ENCODE measurements at regions not wholly inside any gene's neighbourhood (a gene's known extent, or its start where the extent isn't known, plus 50 kb on each side); places are given as distances from the start of the nearest gene placed in this dataset.
"Not testable (repeated sequence)": the region's sequence is repeated elsewhere in the genome, so short reads cannot be mapped to it uniquely, and the experiment has no call there.

DNA sequence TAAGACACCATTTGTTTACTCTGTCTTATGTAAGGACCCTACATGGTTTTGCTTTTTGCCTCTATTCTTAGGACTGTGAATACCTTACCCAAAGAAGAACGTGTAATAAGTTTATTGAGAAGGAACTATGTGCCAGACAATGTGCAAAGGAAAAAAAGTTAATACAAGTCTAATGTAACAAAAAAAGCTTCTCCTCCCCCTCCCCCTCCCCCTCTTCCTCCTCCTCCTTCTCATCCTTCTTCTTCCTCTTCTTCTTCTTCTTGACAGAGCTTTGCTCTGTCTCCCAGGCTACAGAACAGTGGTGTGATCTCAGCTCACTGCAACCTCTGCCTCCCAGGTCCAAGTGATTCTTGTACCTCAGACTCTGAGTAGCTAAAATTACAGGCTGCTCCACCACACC is 50.9 kb upstream of the MITF start:
- no peak for DNase-seq (ENCODE audit: low spot score)

DNA sequence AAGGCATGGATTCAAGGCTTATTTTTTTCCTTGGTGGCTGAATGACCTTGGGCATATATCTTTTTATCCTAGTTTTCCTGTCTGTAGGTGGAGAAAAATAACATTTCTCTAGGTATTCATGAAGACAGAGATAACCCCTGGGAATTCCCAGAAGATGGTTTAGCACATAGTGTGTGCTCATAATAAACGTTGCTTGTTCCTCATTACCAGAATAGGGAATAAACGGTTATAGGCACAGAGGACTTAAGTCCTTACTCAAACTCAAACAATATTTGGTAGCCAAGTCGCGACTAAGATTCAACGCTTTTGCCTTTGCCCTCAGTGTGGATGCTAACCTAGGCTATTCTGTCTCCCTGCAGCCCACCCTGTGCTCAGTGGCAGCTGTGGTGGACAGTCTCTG is 51.6 kb upstream of the MITF start:
- DNase-seq (ENCODE audit: low spot score): no peak

DNA sequence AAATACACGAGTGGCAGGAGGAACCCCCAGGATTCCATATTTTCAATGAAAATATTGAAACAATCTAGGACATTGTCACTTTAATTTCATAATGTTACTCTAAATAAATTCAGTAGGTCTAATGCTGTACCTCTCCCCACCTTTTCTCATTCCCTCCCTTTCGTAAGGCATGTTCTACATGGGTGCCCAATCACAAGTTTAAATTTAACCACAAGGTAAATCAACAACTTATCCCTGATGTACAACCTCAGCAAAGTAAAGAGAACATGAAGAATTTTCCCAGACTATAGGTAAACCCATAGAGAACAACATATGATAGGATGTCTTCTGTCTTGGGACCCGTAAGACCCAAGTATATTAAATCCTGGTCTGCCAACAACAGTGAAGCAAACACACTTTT is 53.2 kb upstream of the MITF start:
- no peak for DNase-seq (ENCODE audit: low spot score)

DNA sequence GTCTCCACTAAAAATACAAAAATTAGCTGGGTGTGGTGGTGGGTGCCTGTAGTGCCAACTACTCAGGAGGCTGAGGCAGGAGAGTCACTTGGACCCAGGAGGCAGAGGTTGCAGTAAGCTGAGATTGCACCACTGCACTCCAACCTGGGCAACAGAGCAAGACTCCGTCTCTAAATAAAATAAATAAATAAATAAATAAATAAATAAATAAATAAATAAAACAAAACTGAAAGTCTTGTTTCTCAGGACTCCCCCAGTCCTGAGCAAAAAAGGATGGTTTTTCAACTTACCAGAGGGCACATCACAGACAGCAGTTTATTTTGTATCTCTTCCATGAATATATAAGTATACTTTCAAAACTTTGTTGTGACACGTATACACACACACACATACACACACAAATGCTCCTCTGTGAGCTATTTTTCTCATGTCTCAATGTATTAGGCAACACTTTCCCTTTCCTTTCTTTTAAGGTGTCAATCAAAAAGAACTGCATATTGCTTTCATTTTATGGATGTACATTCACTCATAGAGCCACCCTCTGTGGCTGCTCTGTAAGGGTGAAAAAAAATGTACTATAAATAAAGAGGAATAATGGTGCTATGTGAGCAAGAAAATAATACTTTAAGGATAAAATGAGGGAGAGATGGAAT is 54.8 kb upstream of the MITF start:
- DNase-seq (ENCODE audit: low spot score): no peak

DNA sequence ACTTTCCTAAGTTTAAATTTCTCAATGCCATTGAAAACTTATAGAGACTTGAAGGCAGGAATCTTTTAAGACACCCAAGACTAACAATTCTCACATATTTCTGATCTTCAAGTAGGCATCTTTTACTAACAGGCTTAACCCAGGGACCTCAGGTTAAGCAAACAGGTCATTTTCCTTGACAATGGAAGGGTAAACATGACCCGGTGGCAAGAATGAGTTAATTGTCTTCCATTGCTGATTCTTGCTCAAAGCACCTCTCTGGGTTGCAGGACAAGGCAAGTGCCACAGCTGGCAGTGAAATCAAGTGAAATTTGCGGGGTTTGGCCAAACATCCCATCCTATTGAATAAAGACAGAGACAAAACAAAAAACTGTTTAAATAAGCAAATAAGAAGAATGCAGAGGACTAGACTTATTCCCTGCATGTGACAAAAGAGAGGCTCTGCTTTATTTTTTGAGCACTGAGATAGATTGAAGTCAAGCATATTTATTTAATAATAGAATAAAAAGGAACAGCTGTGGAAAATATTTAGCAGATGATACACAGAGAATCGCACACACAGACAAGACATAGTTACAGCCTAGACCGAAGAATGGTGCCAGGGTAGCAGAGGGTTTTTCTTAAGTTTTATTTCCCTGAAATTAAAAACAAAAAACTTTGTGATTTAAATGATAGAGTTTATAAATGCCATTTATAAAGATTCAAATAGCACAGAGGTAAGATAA is 56.0 kb upstream of the MITF start:
- no peak for DNase-seq (ENCODE audit: low spot score)

DNA sequence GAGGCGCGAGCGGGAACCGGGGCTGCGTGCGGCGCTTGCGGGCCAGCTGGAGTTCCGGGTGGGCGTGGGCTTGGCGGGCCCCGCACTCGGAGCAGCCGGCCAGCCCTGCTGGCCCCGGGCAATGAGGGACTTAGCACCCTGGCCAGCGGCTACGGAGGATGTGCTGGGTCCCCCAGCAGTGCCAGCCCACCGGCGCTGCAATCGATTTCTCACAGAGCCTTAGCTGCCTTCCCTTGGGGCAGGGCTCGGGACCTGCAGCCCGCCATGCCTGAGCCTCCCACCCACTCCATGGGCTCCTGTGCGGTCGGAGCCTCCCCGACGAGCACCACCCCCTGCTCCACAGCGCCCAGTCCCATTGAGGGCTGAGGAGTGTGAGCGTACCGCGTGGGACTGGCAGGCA is 61.8 kb upstream of the MITF start:
- DNase-seq (ENCODE audit: low spot score): not testable (repeated sequence)

DNA sequence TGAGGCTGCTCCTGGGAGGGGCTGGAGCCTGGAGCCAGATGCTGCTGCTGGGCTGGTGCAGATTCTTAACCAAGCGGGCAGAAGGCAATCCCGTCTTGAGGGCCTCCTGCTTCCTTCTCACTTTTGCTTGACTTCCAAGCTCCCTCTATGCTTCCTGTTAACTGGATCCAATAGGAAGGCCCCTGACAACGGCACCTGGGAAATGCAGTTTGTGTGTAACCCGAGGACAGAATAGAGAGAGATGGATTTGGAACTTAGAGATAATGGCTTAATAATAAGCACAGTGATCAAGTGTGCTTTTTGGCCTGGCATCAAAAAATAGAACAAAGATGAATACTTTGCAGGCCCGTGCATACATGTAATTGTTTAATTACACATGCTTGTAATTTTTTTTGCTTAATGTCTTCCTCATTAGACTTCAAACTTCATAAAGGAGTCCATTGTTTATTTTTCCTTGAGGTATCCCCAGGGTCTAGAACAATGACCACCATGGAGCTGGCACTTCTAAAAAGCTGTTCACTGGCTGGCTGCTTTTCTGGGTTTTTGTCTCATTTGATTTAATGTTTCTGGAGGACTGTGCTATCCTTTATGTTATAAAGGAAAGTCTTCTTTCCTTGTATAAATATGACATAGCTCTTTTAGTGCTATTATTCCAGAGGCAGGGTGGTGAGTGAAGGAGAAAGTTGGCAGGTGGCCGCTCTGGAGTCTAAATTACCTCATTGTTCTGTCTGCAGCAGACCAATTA is 63.3 kb upstream of the MITF start:
- no peak for DNase-seq (ENCODE audit: low spot score)

DNA sequence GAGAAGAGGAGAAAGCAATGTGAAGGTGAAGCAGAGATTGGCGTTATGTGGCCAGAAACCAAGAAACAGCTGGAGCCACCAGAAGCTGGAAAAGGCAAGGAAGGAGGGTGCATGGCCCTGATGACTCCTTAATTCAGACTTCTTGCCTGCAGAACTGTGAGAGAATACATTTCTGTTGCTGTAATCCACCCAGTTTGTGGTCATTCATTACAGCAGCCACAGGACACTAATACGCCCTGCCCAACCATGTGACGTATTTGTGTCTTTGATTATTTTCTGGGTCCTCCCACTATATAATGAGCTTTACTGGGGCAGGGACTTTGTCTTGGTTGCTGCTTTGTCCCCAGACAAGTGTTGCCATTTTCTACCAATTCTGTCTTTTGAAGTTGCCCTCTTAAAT is 64.5 kb upstream of the MITF start:
- no peak for DNase-seq (ENCODE audit: low spot score)

DNA sequence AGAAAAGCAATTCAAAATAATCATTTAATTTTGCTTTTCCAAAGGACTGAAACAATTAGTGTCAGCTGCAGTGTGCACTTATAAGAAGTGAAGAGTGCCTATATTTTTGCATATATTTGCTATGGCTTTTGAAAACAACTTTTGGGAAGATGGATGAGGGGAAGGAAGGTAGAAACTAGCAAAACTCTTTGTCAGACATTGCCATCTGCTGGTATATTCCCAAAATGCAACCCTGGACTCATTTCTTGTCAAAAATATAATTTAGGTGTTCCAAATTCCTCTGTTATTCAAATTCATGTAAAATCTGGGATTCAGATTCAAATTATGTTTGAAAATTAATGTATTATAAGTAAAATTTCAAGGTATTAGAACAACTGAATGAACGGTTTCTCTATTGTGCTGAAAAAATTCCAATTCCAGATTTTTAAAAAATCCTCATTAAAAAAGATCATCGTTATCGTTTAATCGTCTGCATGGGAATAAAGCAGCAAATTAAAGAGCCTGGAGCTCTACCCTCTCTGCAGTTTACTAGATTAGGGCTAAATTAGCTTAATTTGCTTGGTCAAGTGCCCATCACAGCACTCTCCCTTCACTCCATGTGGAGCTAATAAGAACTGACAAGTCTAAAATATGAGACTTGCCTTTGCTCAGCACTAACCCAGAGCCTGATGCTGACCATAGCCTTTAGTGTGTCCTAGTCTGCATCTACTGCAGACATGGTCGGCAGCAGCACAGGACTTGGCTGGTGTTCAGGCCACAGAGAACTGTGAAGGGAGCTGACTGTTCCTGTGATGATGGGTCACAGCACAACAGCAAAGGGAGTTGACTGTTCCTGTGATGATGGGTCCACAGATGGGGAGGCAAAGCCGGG is 67.9 kb upstream of the MITF start:
- DNase-seq (ENCODE audit: low spot score): peak; percentile 26

DNA sequence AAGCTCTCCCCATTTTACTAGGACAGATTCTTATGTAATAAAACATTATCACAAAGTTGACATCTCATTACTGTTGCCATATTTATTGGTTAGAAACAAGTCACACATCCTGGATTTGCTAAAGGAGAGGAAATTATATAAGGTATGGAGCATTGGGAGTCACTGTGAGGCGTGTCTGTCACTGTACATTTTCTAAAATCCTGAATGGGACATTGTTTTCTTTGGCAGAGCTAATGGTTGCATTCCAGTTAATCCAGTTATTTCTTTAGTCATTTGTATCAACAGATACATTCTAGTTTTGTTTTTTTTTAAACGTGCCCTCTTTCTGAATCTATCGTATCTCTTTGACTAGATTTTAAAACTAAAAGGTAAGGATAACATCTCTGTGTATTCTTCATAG is 70.2 kb upstream of the MITF start:
- DNase-seq (ENCODE audit: low spot score): no peak

DNA sequence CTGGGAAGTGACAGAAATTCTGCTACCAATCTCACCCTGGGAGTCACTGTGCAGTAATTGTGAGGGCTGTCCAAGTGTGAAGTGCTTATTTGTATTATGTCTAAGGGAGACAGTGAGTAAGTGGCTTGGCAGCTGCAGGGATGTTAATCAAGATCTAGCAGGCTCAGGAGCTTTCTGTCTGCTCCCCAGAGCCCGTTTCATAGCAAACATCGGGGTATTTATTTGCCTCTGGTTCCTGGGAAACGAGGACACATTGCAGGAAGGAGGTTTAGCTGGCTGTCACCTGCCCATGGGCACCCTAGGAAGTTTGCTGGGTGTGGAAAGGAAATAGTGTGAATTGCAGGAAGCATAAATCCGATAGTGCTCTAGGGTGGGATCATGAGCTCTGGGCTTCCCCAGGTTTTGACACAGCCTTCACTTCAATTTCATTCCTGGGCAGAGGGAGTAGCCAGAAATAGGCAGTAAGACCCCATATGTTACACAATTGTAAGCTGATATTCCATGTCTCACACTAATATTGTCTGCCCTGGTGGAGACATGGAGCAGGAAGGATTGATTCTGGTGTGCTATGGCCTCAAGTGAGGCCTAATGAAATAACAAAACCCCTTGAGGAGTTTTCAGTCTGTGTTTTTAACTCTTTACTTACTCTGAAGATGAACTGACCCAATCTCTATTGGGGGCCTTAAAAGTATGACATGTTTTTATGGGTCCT is 74.1 kb upstream of the MITF start:
- peak; percentile 5 for DNase-seq (ENCODE audit: low spot score)

DNA sequence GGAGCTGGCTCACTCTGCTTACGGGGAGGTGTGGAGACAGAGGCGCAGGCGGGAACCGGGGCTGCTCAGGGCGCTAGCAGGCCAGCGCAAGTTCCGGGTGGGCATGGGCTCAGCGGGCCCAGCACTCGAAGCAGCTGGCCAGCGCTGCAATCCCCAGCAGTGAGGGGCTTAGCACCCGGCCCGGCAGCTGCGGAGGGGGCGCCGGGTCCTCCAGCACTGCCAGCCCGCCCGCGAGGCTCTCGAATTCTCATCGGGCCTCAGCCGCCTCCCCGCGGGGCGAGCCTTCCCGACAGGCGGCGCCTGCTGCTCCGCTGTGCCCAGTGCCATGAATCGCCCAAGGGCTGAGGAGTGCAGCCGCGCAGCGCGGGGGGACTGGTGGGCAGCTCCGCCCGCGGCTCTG is 78.6 kb upstream of the MITF start:
- no peak for DNase-seq (ENCODE audit: low spot score)

DNA sequence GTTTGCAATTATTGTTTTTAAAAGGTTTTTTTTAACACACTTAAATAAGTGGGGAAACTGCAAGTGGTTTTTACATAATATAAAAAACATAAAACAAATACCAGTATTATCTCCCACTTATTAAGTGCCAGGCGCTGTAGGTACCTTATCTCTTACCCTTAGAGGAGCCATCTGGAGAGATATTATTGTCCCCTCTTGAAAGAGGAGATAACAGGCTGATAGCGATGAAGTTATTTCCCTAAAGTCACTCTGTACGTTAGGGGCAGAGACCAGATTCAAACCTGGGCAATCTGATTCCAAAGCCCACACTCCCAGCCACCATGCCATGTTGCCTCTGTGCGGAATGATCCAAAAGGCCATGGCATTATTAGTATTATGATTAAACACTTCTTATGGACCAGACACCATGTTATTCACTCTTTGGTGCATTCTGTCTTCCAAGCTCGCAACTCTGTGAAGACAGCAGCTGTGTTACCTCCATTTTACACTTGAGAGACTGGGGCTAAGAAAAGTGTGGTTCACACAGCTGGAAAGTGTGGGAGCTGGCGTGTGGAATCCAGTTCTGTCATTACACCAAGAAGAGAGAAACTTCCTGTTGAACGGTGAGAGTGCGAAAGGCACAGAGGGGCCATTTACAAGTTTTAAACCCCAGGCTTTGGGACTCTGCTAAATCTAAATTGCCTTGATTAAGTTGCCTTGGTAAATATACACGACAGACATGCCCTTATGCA is 79.9 kb upstream of the MITF start:
- no peak for DNase-seq (ENCODE audit: low spot score)

DNA sequence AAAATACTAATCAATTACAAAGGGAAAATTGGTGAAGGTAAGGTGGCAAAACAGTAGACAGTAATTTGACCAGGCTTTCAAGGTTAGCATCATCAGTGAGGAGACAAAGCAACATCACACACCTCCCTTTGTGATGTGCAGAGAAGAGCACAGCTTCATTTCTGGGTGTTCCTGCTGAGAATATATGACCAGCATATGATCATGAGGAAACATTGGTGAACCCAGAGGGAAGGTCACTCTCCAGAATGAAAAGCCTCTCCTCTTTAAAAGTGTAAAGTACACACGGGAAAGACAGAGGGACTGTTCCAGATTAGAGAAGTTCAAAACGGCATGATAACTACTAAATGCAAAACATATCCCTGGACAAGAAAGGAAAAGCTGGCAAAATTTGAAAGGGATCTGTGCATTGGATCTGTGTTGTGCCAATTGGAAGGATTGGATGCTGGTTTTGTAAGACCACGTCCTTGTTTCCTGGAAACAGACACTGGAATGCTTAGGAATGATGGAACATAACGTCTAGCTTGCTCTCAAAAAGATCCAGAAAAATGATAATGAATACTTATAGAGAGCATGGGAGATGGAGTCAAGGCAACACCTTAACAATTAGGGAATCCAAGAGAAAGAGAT is 80.6 kb upstream of the MITF start:
- DNase-seq (ENCODE audit: low spot score): no peak

DNA sequence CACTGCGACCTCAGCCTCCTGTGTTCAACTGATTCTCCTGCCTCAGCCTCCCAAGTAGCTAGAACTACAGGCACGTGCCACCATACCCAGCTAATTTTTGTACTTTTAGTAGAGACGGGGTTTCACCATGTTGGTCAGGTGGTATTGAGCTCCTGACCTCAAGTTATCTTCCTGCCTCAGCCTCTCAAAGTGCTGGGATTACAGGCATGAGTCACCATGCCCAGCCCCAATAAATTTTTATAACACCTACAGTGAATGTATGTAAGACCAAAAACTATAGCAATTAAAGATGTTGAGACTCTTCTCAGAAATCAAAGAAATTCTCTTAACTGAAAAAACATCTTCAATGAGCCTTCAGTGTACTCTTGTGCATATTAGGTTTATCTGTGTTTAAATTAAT is 82.2 kb upstream of the MITF start:
- DNase-seq (ENCODE audit: low spot score): not testable (repeated sequence)

DNA sequence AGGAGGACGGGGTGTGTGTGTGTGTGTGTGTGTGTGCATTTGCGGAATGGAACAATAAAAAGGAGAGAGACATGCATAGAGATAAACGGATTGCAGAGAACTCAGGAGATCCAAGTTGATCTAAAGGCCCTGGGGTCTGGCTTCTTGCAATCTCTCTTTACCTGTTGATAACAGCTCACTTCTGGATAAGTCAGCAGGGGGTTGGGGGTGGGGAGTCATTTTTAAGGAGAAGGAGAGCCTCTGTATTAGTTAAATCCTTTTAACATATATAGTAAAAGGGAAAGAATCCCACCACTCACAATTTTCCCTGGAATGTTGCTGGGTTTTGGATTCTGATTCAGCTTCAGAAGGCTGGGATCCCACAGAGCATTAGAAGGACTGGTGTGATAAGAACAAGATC is 87.5 kb upstream of the MITF start:
- no peak for DNase-seq (ENCODE audit: low spot score)

DNA sequence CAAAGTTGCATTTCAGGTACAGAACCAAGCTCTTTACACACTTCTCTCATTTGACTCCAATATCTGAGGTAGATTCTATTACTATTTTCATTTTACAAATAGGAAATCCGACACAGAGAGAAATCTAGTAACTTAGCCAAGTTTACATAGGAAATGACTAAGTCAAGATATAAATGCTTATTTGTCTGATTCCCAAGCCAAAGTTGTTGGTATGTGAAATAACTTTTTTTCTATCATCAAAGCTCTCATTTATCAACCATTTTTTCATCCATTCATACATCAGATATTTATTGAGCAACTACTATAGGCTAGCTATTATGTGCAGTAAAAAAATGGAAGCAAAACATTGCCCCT is 89.2 kb upstream of the MITF start:
- DNase-seq (ENCODE audit: low spot score): no peak

DNA sequence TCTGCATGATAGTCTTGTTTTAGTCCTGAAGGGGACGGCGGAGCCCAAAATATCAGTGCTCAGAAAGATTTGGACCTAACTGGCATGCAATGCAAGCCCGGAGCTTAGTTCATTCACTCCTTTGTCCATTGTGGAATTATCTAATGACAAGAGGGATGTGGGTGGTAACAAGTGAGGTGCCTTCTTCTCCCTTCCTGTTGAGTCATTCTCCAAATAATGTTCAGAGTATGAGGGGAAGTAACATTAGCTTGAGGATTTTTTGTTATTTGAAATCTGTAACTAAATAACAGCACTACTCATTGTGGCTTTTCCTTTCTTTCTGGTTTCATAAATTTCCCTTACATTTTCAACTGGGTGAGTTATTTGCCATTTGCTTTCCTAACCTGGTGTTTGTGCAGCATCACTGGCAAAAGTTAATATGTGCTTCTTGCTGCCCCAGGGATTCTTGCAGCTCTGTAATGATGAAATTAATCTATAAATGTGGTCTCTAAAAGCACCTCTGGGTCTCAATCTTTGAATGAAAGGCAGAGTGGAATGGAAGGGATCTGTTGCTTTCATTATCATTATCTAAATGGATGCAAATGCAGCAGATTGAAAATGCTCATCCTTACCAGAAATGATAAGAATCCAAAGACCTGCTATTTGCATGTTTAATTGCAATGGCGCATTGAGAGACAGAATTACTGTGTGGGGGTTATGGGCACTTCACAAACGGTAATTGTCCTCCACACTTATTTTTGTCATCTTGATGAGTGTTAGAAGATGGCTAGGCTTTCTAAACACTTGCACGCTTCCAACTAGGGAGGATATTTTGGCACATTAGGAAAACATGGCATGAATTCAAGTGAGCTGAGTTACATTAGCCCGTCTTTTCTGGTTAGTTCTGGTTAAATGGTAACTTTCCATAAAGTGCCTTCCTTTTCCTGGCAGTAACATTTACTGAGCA is 89.9 kb upstream of the MITF start:
- DNase-seq (ENCODE audit: low spot score): peak; percentile 22

DNA sequence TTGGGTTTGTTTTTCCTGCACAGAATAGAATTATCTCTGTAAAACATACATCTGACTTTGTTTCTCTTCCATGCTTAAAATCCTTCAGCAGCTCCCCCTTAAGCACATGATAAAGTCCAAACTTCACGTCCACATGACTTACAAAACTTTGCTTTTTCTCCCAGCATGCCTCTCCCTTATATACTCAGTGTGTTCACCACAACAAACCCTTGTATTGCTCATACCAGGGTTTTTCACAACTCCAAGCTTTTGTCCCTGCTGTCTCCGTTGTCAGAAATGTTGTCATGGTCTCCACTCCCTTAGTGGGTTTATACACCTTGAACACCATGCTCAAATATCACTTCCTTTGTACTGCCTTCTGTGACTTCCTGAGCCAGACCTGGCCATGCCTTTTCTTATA is 91.1 kb upstream of the MITF start:
- DNase-seq (ENCODE audit: low spot score): no peak

Data from H4 (cell line).